ENCODE measurements at regions not wholly inside any gene's neighbourhood (a gene's known extent, or its start where the extent isn't known, plus 50 kb on each side); places are given as distances from the start of the nearest gene placed in this dataset.
"Not testable (repeated sequence)": the region's sequence is repeated elsewhere in the genome, so short reads cannot be mapped to it uniquely, and the experiment has no call there.

DNA sequence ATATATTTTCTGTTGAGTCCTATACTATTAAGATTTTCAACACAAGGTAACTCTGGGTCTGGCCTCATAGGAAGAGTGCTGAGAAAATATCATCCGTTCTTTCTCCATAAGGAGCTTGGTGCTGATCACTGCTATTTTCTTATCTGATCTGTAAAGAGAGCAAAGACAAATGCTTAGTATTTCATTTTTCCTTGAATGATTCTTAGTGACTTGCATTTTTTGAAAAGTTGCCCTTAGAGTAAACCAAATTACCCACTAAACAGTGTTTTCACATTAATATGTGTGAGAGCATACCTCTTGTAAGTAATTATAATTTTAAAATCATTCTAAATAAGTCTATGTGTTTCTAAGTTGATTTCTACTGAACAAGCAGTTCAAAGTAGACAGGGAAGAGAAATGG is 121.3 kb upstream of the CTSV start:
- Histone ChIP-seq H3K4me3 (ENCODE audit: low read length) (no peak overlapping the region), H3K36me3 (ENCODE audit: insufficient read depth, low read length) (no peaks in the 10 kb centered on the region), H3K27me3 (ENCODE audit: control insufficient read depth in 1 of 2, insufficient read depth in 2 of 2, low read length in 2 of 2) (no peaks in the 10 kb centered on the region), H3K9me3 (ENCODE audit: control insufficient read depth in 1 of 2, insufficient read depth in 1 of 2, low read length in 2 of 2) (no peaks in the 10 kb centered on the region), H3K27ac (ENCODE audit: low read depth in 1 of 2, low read length in 2 of 2) (no peak overlapping the region), H3K4me1 (ENCODE audit: insufficient read depth, low read length) (no peaks in the 10 kb centered on the region)
- ChIA-PET POLR2A (no interaction called here), CTCF (no interaction called here)
- TF ChIP-seq, protein P1, sequence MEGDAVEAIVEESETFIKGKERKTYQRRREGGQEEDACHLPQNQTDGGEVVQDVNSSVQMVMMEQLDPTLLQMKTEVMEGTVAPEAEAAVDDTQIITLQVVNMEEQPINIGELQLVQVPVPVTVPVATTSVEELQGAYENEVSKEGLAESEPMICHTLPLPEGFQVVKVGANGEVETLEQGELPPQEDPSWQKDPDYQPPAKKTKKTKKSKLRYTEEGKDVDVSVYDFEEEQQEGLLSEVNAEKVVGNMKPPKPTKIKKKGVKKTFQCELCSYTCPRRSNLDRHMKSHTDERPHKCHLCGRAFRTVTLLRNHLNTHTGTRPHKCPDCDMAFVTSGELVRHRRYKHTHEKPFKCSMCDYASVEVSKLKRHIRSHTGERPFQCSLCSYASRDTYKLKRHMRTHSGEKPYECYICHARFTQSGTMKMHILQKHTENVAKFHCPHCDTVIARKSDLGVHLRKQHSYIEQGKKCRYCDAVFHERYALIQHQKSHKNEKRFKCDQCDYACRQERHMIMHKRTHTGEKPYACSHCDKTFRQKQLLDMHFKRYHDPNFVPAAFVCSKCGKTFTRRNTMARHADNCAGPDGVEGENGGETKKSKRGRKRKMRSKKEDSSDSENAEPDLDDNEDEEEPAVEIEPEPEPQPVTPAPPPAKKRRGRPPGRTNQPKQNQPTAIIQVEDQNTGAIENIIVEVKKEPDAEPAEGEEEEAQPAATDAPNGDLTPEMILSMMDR (IDR thresholded peaks at IDR 0.05): no peak
- Mint-ChIP-seq H3K27ac (no peak overlapping the region), H3K9me3 (no peaks in the 10 kb centered on the region), H3K4me1 (ENCODE audit: low read depth) (no peaks in the 10 kb centered on the region), H3K36me3 (ENCODE audit: low read depth) (peaks cover 3% of the 10 kb centered on the region), H3K27me3 (no peaks in the 10 kb centered on the region), H3K4me3 (no peak overlapping the region)
- no peak for DNase-seq
- ATAC-seq (ENCODE audit: poor library complexity): no peak
- intact Hi-C loops (cut with DNase I, micrococcal nuclease): no loop called here

DNA sequence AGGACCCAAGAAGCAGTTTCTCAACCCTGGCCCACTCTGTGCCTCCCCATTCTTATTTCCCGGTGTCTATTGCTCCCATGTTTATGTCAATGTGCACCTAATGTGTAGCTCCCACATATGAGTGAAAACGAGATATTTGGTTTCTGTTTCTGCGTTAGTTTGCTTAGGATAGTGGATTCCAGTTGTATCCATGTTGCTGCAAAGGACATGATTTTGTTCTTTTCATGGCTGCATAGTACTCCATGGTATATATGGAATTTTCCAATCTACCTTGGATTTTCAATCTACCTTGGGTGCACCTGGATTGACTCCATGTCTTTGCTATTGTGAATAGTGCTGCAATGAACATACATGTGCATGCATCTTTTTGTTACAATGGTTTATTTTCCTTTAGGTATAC is 119.8 kb upstream of the CTSV start:
- DNase-seq; H3K4me3 Mint-ChIP-seq; H3K9me3 ChIP-seq (ENCODE audit: control insufficient read depth in 1 of 2, insufficient read depth in 1 of 2, low read length in 2 of 2); H3K36me3 ChIP-seq (ENCODE audit: insufficient read depth, low read length); POLR2A ChIA-PET; H3K27ac Mint-ChIP-seq; H3K27me3 ChIP-seq (ENCODE audit: control insufficient read depth in 1 of 2, insufficient read depth in 2 of 2, low read length in 2 of 2); H3K9me3 Mint-ChIP-seq; intact Hi-C loops (cut with DNase I, micrococcal nuclease); H3K4me1 Mint-ChIP-seq (ENCODE audit: low read depth); H3K36me3 Mint-ChIP-seq (ENCODE audit: low read depth); H3K4me3 ChIP-seq (ENCODE audit: low read length); H3K4me1 ChIP-seq (ENCODE audit: insufficient read depth, low read length); ATAC-seq (ENCODE audit: poor library complexity); CTCF ChIA-PET; H3K27me3 Mint-ChIP-seq; H3K27ac ChIP-seq (ENCODE audit: low read depth in 1 of 2, low read length in 2 of 2): not testable (repeated sequence)

- CTCF ChIA-PET; H3K36me3 ChIP-seq (ENCODE audit: insufficient read depth, low read length); H3K36me3 Mint-ChIP-seq (ENCODE audit: low read depth); ATAC-seq (ENCODE audit: poor library complexity); H3K27ac Mint-ChIP-seq; H3K27me3 Mint-ChIP-seq; H3K4me1 Mint-ChIP-seq (ENCODE audit: low read depth); H3K4me1 ChIP-seq (ENCODE audit: insufficient read depth, low read length); H3K9me3 Mint-ChIP-seq; DNase-seq; POLR2A ChIA-PET; H3K9me3 ChIP-seq (ENCODE audit: control insufficient read depth in 1 of 2, insufficient read depth in 1 of 2, low read length in 2 of 2); H3K4me3 ChIP-seq (ENCODE audit: low read length); H3K4me3 Mint-ChIP-seq; H3K27ac ChIP-seq (ENCODE audit: low read depth in 1 of 2, low read length in 2 of 2); intact Hi-C loops (cut with DNase I, micrococcal nuclease); H3K27me3 ChIP-seq (ENCODE audit: control insufficient read depth in 1 of 2, insufficient read depth in 2 of 2, low read length in 2 of 2): not testable (repeated sequence)
These were observed 116.5 kb upstream of the CTSV start for GRCh38 chr9:97155441-97155840.

DNA sequence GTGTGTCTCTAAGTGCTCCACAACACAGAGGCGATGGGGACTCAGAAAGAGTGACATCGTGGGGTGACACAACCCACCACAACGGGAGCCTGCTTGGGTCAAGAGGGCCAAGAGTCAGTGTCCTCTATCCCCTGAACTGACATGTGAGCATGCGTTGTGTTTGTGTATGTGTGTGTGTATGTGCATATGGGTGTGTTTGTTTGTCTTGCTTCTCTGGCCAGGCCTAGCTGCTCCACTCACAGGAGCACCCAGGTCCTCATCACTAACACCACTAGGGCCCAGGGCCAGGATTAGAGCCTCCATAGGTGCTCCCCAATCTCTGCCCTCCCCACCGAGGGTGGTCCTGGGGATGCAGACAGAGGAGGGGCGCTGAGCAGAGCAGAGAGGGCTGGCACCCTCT is 115.0 kb upstream of the CTSV start:
- no peak for DNase-seq
- H3K27me3 Mint-ChIP-seq: no peaks in the 10 kb centered on the region
- H3K4me3 ChIP-seq (ENCODE audit: low read length): no peak overlapping the region
- TF ChIP-seq, protein P1 (IDR thresholded peaks at IDR 0.05): no peak
- no peak overlapping the region for H3K27ac ChIP-seq (ENCODE audit: low read depth in 1 of 2, low read length in 2 of 2)
- H3K36me3 ChIP-seq (ENCODE audit: insufficient read depth, low read length): no peaks in the 10 kb centered on the region
- no peak for ATAC-seq (ENCODE audit: poor library complexity)
- no peak overlapping the region for H3K27ac Mint-ChIP-seq
- CTCF ChIA-PET: no interaction called here
- H3K9me3 Mint-ChIP-seq: no peaks in the 10 kb centered on the region
- H3K4me1 Mint-ChIP-seq (ENCODE audit: low read depth): no peaks in the 10 kb centered on the region
- no peaks in the 10 kb centered on the region for H3K4me1 ChIP-seq (ENCODE audit: insufficient read depth, low read length)
- H3K9me3 ChIP-seq (ENCODE audit: control insufficient read depth in 1 of 2, insufficient read depth in 1 of 2, low read length in 2 of 2): no peaks in the 10 kb centered on the region
- no peak overlapping the region for H3K4me3 Mint-ChIP-seq
- H3K27me3 ChIP-seq (ENCODE audit: control insufficient read depth in 1 of 2, insufficient read depth in 2 of 2, low read length in 2 of 2): no peaks in the 10 kb centered on the region
- POLR2A ChIA-PET: no interaction called here
- H3K36me3 Mint-ChIP-seq (ENCODE audit: low read depth): peaks cover 3% of the 10 kb centered on the region
- intact Hi-C loops (cut with DNase I, micrococcal nuclease): no loop called here

- H3K9me3 ChIP-seq (ENCODE audit: control insufficient read depth in 1 of 2, insufficient read depth in 1 of 2, low read length in 2 of 2); H3K9me3 Mint-ChIP-seq; H3K36me3 ChIP-seq (ENCODE audit: insufficient read depth, low read length); H3K4me3 Mint-ChIP-seq; POLR2A ChIA-PET; H3K4me1 ChIP-seq (ENCODE audit: insufficient read depth, low read length); H3K36me3 Mint-ChIP-seq (ENCODE audit: low read depth); ATAC-seq (ENCODE audit: poor library complexity); DNase-seq; H3K27ac Mint-ChIP-seq; H3K27ac ChIP-seq (ENCODE audit: low read depth in 1 of 2, low read length in 2 of 2); H3K4me1 Mint-ChIP-seq (ENCODE audit: low read depth); CTCF ChIA-PET; H3K4me3 ChIP-seq (ENCODE audit: low read length); H3K27me3 Mint-ChIP-seq; intact Hi-C loops (cut with DNase I, micrococcal nuclease); H3K27me3 ChIP-seq (ENCODE audit: control insufficient read depth in 1 of 2, insufficient read depth in 2 of 2, low read length in 2 of 2): not testable (repeated sequence)
These were observed 114.2 kb upstream of the CTSV start for GRCh38 chr9:97153160-97153559.

GRCh38 chr9:97150471-97150870 is 111.5 kb upstream of the CTSV start:
- H3K27ac ChIP-seq (ENCODE audit: low read depth in 1 of 2, low read length in 2 of 2); H3K4me1 ChIP-seq (ENCODE audit: insufficient read depth, low read length); H3K4me3 Mint-ChIP-seq; H3K4me1 Mint-ChIP-seq (ENCODE audit: low read depth); H3K36me3 Mint-ChIP-seq (ENCODE audit: low read depth); H3K36me3 ChIP-seq (ENCODE audit: insufficient read depth, low read length); H3K27me3 Mint-ChIP-seq; POLR2A ChIA-PET; H3K9me3 Mint-ChIP-seq; ATAC-seq (ENCODE audit: poor library complexity); H3K9me3 ChIP-seq (ENCODE audit: control insufficient read depth in 1 of 2, insufficient read depth in 1 of 2, low read length in 2 of 2); DNase-seq; H3K27me3 ChIP-seq (ENCODE audit: control insufficient read depth in 1 of 2, insufficient read depth in 2 of 2, low read length in 2 of 2); H3K27ac Mint-ChIP-seq; H3K4me3 ChIP-seq (ENCODE audit: low read length); intact Hi-C loops (cut with DNase I, micrococcal nuclease); CTCF ChIA-PET: not testable (repeated sequence)
